HEK293 (cell line): ENCODE measurements at regions not wholly inside any gene's neighbourhood (a gene's known extent, or its start where the extent isn't known, plus 50 kb on each side); places are given as distances from the start of the nearest gene placed in this dataset.

Experiments
- CTCF ChIA-PET: fragments of 350-600 bp; formaldehyde crosslinking; extraction: SDS; loops from one replicate; lab custom pipeline; 2021; ENCODE audit warnings: antibody characterized with exemption; lab: Yijun Ruan, JAX
- POLR2A ChIA-PET: fragments of 300-600 bp; formaldehyde crosslinking; extraction: SDS; loops from one replicate; lab custom pipeline; 2020; ENCODE audit warnings: antibody characterized with exemption, inconsistent platforms; lab: Yijun Ruan, JAX
- H3K27ac ChIP-seq: fragments of 200-500 bp; sonication (Bioruptor generic); 2 replicates; pipeline ENCODE4 v1.5.1; 2014; ENCODE audit warnings: low read depth, low read length, control low read depth, inconsistent platforms; ENCODE audit errors: extremely low read depth
- H3K36me3 ChIP-seq, 2 experiments: fragments of 200-500 bp in 1 of 2; sonication (Bioruptor generic) in 1 of 2; 1 replicate in 1 of 2; 2 replicates in 1 of 2; pipeline ENCODE4 v1.5.1; 2014 to 2017; ENCODE audit warnings: inconsistent platforms in 2 of 2, low read length in 2 of 2; ENCODE audit not compliant: control insufficient read depth in 2 of 2, insufficient read depth in 1 of 2
- H3K4me1 ChIP-seq: fragments of 200-500 bp; sonication (Bioruptor generic); 2 replicates; pipeline ENCODE4 v1.5.1; 2014; ENCODE audit warnings: mild to moderate bottlenecking, low read length, inconsistent platforms; ENCODE audit not compliant: control insufficient read depth, insufficient read depth
- H3K4me3 ChIP-seq: 2 replicates; pipeline ENCODE4 v1.5.1; 2011; ENCODE audit warnings: low read depth, mild to moderate bottlenecking, control low read depth, low read length, moderate library complexity
- H3K9me3 ChIP-seq: fragments of 200-500 bp; sonication (Bioruptor generic); 2 replicates; pipeline ENCODE4 v1.5.1; 2014; ENCODE audit warnings: low read depth, low read length, inconsistent platforms; ENCODE audit not compliant: control insufficient read depth, insufficient read depth
- BCL11B ChIP-seq: fragments of 450-650 bp; formaldehyde crosslinking; IDR thresholded peaks from 2 replicates; pipeline ENCODE4 v1.5.1; 2016; ENCODE audit warnings: low read depth, missing biosample characterization, missing genetic modification characterization
- HIC1 ChIP-seq: fragments of 450-650 bp; formaldehyde crosslinking; IDR thresholded peaks from 2 replicates; pipeline ENCODE4 v1.5.1; 2016; ENCODE audit warnings: missing biosample characterization, missing genetic modification characterization
- OVOL3 ChIP-seq: fragments of 450-650 bp; formaldehyde crosslinking; IDR thresholded peaks from 2 replicates; pipeline ENCODE4 v1.5.1; 2016; ENCODE audit warnings: missing biosample characterization, missing genetic modification characterization
- SP2 ChIP-seq: fragments of 450-650 bp; formaldehyde crosslinking; IDR thresholded peaks from 2 replicates; pipeline ENCODE4 v1.5.1; 2016; ENCODE audit warnings: missing biosample characterization, missing genetic modification characterization
- ZBTB49 ChIP-seq: fragments of 450-650 bp; formaldehyde crosslinking; IDR thresholded peaks from 2 replicates; pipeline ENCODE4 v1.5.1; 2016; ENCODE audit warnings: missing biosample characterization, missing genetic modification characterization, low read depth
- ZFP37 ChIP-seq: fragments of 450-650 bp; formaldehyde crosslinking; IDR thresholded peaks from 2 replicates; pipeline ENCODE4 v1.5.1; 2016; ENCODE audit warnings: missing biosample characterization, missing genetic modification characterization
- ZNF174 ChIP-seq: fragments of 450-650 bp; formaldehyde crosslinking; IDR thresholded peaks from 2 replicates; pipeline ENCODE4 v1.5.0; 2017; ENCODE audit warnings: missing biosample characterization, mild to moderate bottlenecking, missing genetic modification characterization
- ZNF23 ChIP-seq: fragments of 450-650 bp; formaldehyde crosslinking; IDR thresholded peaks from 2 replicates; pipeline ENCODE4 v1.5.1; 2016; ENCODE audit warnings: missing biosample characterization, missing genetic modification characterization, borderline replicate concordance
- ZNF394 ChIP-seq: fragments of 450-650 bp; formaldehyde crosslinking; IDR thresholded peaks from 2 replicates; pipeline ENCODE4 v1.5.1; 2016; ENCODE audit warnings: missing biosample characterization, missing genetic modification characterization, mild to moderate bottlenecking, moderate library complexity, borderline replicate concordance
- ZNF514 ChIP-seq: fragments of 450-650 bp; formaldehyde crosslinking; IDR thresholded peaks from 2 replicates; pipeline ENCODE4 v1.5.1; 2016; ENCODE audit warnings: missing biosample characterization, missing genetic modification characterization
- ZNF529 ChIP-seq: fragments of 450-650 bp; formaldehyde crosslinking; IDR thresholded peaks from 2 replicates; pipeline ENCODE4 v1.5.1; 2017; ENCODE audit warnings: missing genetic modification characterization, missing biosample characterization; ENCODE audit not compliant: insufficient replicate concordance
- ZNF561 ChIP-seq: fragments of 450-650 bp; IDR thresholded peaks from 2 replicates; pipeline ENCODE4 v1.5.1; 2018; ENCODE audit warnings: missing biosample characterization, missing genetic modification characterization, borderline replicate concordance
- ZNF610 ChIP-seq: fragments of 450-650 bp; formaldehyde crosslinking; IDR thresholded peaks from 2 replicates; pipeline ENCODE4 v1.5.1; 2016; ENCODE audit warnings: missing biosample characterization, missing genetic modification characterization, borderline replicate concordance
- ZNF621 ChIP-seq: fragments of 450-650 bp; formaldehyde crosslinking; IDR thresholded peaks from 2 replicates; pipeline ENCODE4 v1.5.1; 2017; ENCODE audit warnings: missing biosample characterization, missing genetic modification characterization
- TF ChIP-seq, protein P1 (sequence below): fragments of 450-650 bp; formaldehyde crosslinking; IDR thresholded peaks from 2 replicates; pipeline ENCODE4 v1.5.1; 2016; ENCODE audit warnings: missing biosample characterization, missing genetic modification characterization
- TF ChIP-seq, protein P2 (sequence below): fragments of 450-650 bp; formaldehyde crosslinking; optimal IDR thresholded peaks from 2 replicates; pipeline ENCODE3; 2016; ENCODE audit warnings: missing biosample characterization, mild to moderate bottlenecking, missing genetic modification characterization
- TF ChIP-seq, protein P3 (sequence below): fragments of 450-650 bp; formaldehyde crosslinking; IDR thresholded peaks from 2 replicates; pipeline ENCODE4 v1.5.1; 2017; ENCODE audit warnings: missing biosample characterization, missing genetic modification characterization
- TF ChIP-seq, protein P4 (sequence below): fragments of 450-650 bp; formaldehyde crosslinking; conservative IDR thresholded peaks from 2 replicates; pipeline ENCODE4 v1.5.1; 2016; ENCODE audit warnings: low read depth, missing biosample characterization, missing genetic modification characterization
- TF ChIP-seq, protein P5 (sequence below): fragments of 450-650 bp; formaldehyde crosslinking; IDR thresholded peaks from 2 replicates; pipeline ENCODE4 v1.5.1; 2017; ENCODE audit warnings: missing biosample characterization, missing genetic modification characterization

- Histone ChIP-seq H3K36me3 (no peaks in the 10 kb centered on the region), H3K27ac (no peak overlapping the region), H3K4me1 (no peaks in the 10 kb centered on the region), H3K4me3 (no peak overlapping the region), H3K9me3 (no peaks in the 10 kb centered on the region)
- POLR2A ChIA-PET = no interaction called here
- TF ChIP-seq, protein P1, sequence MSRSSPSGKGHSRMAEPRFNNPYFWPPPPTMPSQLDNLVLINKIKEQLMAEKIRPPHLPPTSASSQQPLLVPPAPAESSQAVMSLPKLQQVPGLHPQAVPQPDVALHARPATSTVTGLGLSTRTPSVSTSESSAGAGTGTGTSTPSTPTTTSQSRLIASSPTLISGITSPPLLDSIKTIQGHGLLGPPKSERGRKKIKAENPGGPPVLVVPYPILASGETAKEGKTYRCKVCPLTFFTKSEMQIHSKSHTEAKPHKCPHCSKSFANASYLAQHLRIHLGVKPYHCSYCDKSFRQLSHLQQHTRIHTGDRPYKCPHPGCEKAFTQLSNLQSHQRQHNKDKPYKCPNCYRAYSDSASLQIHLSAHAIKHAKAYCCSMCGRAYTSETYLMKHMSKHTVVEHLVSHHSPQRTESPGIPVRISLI (tag by site-specific recombination) = no peak
- no peak for TF ChIP-seq ZNF394 (tag by site-specific recombination)
- TF ChIP-seq ZBTB49 (tag by site-specific recombination) = no peak
- TF ChIP-seq ZNF514 (tag by site-specific recombination) = no peak
- TF ChIP-seq ZNF610 = no peak
- no peak for TF ChIP-seq ZNF174 (tag by site-specific recombination)
- no peak for TF ChIP-seq HIC1 (tag by site-specific recombination)
- no peak for TF ChIP-seq OVOL3 (tag by site-specific recombination)
- no peak for TF ChIP-seq BCL11B (tag by site-specific recombination)
- TF ChIP-seq, protein P2, sequence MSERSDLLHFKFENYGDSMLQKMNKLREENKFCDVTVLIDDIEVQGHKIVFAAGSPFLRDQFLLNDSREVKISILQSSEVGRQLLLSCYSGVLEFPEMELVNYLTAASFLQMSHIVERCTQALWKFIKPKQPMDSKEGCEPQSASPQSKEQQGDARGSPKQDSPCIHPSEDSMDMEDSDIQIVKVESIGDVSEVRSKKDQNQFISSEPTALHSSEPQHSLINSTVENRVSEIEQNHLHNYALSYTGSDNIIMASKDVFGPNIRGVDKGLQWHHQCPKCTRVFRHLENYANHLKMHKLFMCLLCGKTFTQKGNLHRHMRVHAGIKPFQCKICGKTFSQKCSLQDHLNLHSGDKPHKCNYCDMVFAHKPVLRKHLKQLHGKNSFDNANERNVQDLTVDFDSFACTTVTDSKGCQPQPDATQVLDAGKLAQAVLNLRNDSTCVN (tag by site-specific recombination) = no peak
- no peak for TF ChIP-seq ZNF621 (tag by site-specific recombination)
- TF ChIP-seq, protein P3, sequence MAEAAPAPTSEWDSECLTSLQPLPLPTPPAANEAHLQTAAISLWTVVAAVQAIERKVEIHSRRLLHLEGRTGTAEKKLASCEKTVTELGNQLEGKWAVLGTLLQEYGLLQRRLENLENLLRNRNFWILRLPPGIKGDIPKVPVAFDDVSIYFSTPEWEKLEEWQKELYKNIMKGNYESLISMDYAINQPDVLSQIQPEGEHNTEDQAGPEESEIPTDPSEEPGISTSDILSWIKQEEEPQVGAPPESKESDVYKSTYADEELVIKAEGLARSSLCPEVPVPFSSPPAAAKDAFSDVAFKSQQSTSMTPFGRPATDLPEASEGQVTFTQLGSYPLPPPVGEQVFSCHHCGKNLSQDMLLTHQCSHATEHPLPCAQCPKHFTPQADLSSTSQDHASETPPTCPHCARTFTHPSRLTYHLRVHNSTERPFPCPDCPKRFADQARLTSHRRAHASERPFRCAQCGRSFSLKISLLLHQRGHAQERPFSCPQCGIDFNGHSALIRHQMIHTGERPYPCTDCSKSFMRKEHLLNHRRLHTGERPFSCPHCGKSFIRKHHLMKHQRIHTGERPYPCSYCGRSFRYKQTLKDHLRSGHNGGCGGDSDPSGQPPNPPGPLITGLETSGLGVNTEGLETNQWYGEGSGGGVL (tag by site-specific recombination) = no peak
- TF ChIP-seq ZFP37 = no peak
- no peak for TF ChIP-seq ZNF23 (tag by site-specific recombination)
- no peak for TF ChIP-seq ZNF561 (tag by site-specific recombination)
- TF ChIP-seq, protein P4, sequence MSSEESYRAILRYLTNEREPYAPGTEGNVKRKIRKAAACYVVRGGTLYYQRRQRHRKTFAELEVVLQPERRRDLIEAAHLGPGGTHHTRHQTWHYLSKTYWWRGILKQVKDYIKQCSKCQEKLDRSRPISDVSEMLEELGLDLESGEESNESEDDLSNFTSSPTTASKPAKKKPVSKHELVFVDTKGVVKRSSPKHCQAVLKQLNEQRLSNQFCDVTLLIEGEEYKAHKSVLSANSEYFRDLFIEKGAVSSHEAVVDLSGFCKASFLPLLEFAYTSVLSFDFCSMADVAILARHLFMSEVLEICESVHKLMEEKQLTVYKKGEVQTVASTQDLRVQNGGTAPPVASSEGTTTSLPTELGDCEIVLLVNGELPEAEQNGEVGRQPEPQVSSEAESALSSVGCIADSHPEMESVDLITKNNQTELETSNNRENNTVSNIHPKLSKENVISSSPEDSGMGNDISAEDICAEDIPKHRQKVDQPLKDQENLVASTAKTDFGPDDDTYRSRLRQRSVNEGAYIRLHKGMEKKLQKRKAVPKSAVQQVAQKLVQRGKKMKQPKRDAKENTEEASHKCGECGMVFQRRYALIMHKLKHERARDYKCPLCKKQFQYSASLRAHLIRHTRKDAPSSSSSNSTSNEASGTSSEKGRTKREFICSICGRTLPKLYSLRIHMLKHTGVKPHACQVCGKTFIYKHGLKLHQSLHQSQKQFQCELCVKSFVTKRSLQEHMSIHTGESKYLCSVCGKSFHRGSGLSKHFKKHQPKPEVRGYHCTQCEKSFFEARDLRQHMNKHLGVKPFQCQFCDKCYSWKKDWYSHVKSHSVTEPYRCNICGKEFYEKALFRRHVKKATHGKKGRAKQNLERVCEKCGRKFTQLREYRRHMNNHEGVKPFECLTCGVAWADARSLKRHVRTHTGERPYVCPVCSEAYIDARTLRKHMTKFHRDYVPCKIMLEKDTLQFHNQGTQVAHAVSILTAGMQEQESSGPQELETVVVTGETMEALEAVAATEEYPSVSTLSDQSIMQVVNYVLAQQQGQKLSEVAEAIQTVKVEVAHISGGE (tag by site-specific recombination) = no peak
- no peak for TF ChIP-seq SP2
- no peak for TF ChIP-seq ZNF529 (tag by site-specific recombination)
- TF ChIP-seq, protein P5, sequence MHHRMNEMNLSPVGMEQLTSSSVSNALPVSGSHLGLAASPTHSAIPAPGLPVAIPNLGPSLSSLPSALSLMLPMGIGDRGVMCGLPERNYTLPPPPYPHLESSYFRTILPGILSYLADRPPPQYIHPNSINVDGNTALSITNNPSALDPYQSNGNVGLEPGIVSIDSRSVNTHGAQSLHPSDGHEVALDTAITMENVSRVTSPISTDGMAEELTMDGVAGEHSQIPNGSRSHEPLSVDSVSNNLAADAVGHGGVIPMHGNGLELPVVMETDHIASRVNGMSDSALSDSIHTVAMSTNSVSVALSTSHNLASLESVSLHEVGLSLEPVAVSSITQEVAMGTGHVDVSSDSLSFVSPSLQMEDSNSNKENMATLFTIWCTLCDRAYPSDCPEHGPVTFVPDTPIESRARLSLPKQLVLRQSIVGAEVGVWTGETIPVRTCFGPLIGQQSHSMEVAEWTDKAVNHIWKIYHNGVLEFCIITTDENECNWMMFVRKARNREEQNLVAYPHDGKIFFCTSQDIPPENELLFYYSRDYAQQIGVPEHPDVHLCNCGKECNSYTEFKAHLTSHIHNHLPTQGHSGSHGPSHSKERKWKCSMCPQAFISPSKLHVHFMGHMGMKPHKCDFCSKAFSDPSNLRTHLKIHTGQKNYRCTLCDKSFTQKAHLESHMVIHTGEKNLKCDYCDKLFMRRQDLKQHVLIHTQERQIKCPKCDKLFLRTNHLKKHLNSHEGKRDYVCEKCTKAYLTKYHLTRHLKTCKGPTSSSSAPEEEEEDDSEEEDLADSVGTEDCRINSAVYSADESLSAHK (tag by site-specific recombination) = no peak
- TF ChIP-seq, all 188 proteins: peak for 0
- CTCF ChIA-PET = interaction anchor here (0.9 kb wide), 1 partner anchor 14 kb away, joined by 3 read pairs; no protein-coding TSS in a partner anchor
Observed at GRCh38 chr11:112685111-112685510, 276.1 kb upstream of the NCAM1 start.
